ENCODE measurements at regions not wholly inside any gene's neighbourhood (a gene's known extent, or its start where the extent isn't known, plus 50 kb on each side); places are given as distances from the start of the nearest gene placed in this dataset.

DNA sequence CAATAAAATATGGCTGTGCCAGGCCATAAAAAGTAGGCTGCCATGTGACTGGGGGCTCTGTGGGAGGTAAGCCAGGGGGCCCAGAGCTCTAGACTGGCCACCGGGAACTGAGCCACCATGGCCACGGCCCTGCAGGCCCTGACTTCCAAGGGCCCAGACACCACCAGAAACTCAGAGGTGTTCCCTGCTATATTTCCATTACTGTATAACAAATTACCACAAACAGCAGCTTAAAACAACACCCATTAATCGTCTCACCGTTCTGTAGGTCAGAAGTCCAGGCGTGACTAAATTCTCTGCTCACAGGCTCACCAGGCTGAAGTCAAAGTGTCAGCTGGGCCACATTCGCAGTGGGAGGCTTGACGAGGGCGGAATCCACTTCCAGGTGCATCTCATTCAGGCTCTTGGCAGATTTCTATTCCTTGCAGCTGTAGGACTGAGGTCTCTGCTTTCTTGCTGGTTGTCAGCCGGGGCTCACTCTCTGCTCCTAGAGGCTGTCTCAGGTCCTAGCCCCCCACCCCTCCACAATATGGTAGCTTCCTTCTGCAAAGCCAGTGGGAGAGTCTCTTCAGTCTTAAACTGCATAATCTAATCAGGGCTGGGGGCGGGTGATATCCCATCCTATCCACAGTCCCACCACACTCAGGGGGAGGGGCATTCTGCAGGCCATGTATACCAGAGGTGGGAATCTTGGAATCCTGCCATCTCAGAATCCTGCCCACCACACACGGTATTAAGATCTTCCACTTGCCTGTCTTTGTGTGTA lies 125.4 kb downstream of the C5orf15 start:
- no peak for ATAC-seq
- SMC1A ChIA-PET (ENCODE audit: uncharacterized antibody, unreplicated experiment) = interaction anchor here (1.5 kb wide), 1 partner anchor 25 kb away, joined by 3 read pairs; no protein-coding TSS in a partner anchor
- Histone ChIP-seq H3K4me2 (ENCODE audit: control insufficient read depth, insufficient read depth) (no peak overlapping the region), H3K36me3 (ENCODE audit: control insufficient read depth in 2 of 2, insufficient read depth in 2 of 2, low read length in 1 of 2) (no peaks in the 10 kb centered on the region), H3K27ac (ENCODE audit: control insufficient read depth, insufficient read depth) (no peak overlapping the region), H3K4me3 (no peak overlapping the region), H3K9me3 (replicated peaks; ENCODE audit: control insufficient read depth, insufficient read depth, low read length) (no peaks in the 10 kb centered on the region), H3K4me1 (ENCODE audit: control insufficient read depth, insufficient read depth, low read length) (peaks cover 11% of the 10 kb centered on the region), H3K79me2 (ENCODE audit: control insufficient read depth, insufficient read depth, low read length) (no peaks in the 10 kb centered on the region), H2AFZ (ENCODE audit: control insufficient read depth, low read depth, low read length) (no peak overlapping the region), H4K20me1 (ENCODE audit: control insufficient read depth, insufficient read depth) (no peaks in the 10 kb centered on the region), H3K9ac (ENCODE audit: control insufficient read depth, insufficient read depth, low read length) (no peak overlapping the region), H3K27me3 (replicated peaks in 1 of 2; ENCODE audit: control insufficient read depth in 2 of 2, insufficient read depth in 2 of 2, low read length in 1 of 2) (no peaks in the 10 kb centered on the region)
- DNase-seq (ENCODE audit: low read depth, low spot score) = no peak
- in situ Hi-C loops (cut with MboI) (no loop called here), intact Hi-C loops (cut with micrococcal nuclease; ENCODE audit: unreplicated experiment) (no loop called here)
- CTCF ChIA-PET = interaction anchor here (0.8 to 1.5 kb wide), 3 partner anchors 11 to 27 kb away, joined by 3 to 4 read pairs (median 3); no protein-coding TSS in a partner anchor
- FAIRE-seq = no peak
- POLR2A ChIA-PET = no interaction called here
- no TSS peak for BruUV-seq (replicated peaks)
- RAD21 ChIA-PET (ENCODE audit: unreplicated experiment) = no interaction called here
- WGBS (ENCODE audit: insufficient coverage, insufficient replicate concordance, low lambda C conversion rate, missing lambda C conversion rate) = 53% methylated on average over 11 of the region's 11 CpGs
- TF ChIP-seq, protein P1, sequence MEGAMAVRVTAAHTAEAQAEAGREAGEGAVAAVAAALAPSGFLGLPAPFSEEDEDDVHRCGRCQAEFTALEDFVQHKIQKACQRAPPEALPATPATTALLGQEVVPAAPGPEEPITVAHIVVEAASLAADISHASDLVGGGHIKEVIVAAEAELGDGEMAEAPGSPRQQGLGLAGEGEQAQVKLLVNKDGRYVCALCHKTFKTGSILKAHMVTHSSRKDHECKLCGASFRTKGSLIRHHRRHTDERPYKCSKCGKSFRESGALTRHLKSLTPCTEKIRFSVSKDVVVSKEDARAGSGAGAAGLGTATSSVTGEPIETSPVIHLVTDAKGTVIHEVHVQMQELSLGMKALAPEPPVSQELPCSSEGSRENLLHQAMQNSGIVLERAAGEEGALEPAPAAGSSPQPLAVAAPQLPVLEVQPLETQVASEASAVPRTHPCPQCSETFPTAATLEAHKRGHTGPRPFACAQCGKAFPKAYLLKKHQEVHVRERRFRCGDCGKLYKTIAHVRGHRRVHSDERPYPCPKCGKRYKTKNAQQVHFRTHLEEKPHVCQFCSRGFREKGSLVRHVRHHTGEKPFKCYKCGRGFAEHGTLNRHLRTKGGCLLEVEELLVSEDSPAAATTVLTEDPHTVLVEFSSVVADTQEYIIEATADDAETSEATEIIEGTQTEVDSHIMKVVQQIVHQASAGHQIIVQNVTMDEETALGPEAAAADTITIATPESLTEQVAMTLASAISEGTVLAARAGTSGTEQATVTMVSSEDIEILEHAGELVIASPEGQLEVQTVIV (IDR thresholded peaks at IDR 0.05; ENCODE audit: borderline replicate concordance, partially characterized antibody) = no peak
- TF ChIP-seq, protein P2, sequence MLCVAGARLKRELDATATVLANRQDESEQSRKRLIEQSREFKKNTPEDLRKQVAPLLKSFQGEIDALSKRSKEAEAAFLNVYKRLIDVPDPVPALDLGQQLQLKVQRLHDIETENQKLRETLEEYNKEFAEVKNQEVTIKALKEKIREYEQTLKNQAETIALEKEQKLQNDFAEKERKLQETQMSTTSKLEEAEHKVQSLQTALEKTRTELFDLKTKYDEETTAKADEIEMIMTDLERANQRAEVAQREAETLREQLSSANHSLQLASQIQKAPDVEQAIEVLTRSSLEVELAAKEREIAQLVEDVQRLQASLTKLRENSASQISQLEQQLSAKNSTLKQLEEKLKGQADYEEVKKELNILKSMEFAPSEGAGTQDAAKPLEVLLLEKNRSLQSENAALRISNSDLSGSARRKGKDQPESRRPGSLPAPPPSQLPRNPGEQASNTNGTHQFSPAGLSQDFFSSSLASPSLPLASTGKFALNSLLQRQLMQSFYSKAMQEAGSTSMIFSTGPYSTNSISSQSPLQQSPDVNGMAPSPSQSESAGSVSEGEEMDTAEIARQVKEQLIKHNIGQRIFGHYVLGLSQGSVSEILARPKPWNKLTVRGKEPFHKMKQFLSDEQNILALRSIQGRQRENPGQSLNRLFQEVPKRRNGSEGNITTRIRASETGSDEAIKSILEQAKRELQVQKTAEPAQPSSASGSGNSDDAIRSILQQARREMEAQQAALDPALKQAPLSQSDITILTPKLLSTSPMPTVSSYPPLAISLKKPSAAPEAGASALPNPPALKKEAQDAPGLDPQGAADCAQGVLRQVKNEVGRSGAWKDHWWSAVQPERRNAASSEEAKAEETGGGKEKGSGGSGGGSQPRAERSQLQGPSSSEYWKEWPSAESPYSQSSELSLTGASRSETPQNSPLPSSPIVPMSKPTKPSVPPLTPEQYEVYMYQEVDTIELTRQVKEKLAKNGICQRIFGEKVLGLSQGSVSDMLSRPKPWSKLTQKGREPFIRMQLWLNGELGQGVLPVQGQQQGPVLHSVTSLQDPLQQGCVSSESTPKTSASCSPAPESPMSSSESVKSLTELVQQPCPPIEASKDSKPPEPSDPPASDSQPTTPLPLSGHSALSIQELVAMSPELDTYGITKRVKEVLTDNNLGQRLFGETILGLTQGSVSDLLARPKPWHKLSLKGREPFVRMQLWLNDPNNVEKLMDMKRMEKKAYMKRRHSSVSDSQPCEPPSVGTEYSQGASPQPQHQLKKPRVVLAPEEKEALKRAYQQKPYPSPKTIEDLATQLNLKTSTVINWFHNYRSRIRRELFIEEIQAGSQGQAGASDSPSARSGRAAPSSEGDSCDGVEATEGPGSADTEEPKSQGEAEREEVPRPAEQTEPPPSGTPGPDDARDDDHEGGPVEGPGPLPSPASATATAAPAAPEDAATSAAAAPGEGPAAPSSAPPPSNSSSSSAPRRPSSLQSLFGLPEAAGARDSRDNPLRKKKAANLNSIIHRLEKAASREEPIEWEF (IDR thresholded peaks at IDR 0.05; ENCODE audit: insufficient replicate concordance, low read depth, low read length) = no peak
- TF ChIP-seq, protein P3, sequence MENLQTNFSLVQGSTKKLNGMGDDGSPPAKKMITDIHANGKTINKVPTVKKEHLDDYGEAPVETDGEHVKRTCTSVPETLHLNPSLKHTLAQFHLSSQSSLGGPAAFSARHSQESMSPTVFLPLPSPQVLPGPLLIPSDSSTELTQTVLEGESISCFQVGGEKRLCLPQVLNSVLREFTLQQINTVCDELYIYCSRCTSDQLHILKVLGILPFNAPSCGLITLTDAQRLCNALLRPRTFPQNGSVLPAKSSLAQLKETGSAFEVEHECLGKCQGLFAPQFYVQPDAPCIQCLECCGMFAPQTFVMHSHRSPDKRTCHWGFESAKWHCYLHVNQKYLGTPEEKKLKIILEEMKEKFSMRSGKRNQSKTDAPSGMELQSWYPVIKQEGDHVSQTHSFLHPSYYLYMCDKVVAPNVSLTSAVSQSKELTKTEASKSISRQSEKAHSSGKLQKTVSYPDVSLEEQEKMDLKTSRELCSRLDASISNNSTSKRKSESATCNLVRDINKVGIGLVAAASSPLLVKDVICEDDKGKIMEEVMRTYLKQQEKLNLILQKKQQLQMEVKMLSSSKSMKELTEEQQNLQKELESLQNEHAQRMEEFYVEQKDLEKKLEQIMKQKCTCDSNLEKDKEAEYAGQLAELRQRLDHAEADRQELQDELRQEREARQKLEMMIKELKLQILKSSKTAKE (IDR thresholded peaks at IDR 0.05; ENCODE audit: low read depth, poor library complexity, severe bottlenecking) = no peak
- TF ChIP-seq SREBF1 (IDR thresholded peaks at IDR 0.05; ENCODE audit: low read length) = no peak
- no peak for TF ChIP-seq YY1 (IDR thresholded peaks at IDR 0.05; ENCODE audit: low read depth, low read length)
- TF ChIP-seq, protein P4, sequence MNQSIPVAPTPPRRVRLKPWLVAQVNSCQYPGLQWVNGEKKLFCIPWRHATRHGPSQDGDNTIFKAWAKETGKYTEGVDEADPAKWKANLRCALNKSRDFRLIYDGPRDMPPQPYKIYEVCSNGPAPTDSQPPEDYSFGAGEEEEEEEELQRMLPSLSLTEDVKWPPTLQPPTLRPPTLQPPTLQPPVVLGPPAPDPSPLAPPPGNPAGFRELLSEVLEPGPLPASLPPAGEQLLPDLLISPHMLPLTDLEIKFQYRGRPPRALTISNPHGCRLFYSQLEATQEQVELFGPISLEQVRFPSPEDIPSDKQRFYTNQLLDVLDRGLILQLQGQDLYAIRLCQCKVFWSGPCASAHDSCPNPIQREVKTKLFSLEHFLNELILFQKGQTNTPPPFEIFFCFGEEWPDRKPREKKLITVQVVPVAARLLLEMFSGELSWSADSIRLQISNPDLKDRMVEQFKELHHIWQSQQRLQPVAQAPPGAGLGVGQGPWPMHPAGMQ (IDR thresholded peaks at IDR 0.05; ENCODE audit: borderline replicate concordance) = no peak
